Fibroblast of lung (primary cell): ENCODE measurements at regions not wholly inside any gene's neighbourhood (a gene's known extent, or its start where the extent isn't known, plus 50 kb on each side); places are given as distances from the start of the nearest gene placed in this dataset.

ENCODE experiments used
- EZH2 ChIP-seq: IDR thresholded peaks from 2 replicates; pipeline ENCODE4 v1.5.1; 2012; ENCODE audit warnings: low read length, control low read depth, mild to moderate bottlenecking; ENCODE audit errors: missing control alignments
- TF ChIP-seq, protein P1 (sequence below), 2 donors: IDR thresholded peaks in 1 of 2; conservative IDR thresholded peaks in 1 of 2; 1 replicate in 1 of 2; 2 replicates in 1 of 2; pipeline ENCODE4 v1.5.1; 2011 to 2012; ENCODE audit warnings: low read length in 2 of 2, control low read depth in 1 of 2, inconsistent platforms in 1 of 2, low read depth in 1 of 2, mild to moderate bottlenecking in 1 of 2

GRCh38 chr11:39037611-39038010, 2421.8 kb downstream of the LRRC4C start:
- TF ChIP-seq, protein P1, sequence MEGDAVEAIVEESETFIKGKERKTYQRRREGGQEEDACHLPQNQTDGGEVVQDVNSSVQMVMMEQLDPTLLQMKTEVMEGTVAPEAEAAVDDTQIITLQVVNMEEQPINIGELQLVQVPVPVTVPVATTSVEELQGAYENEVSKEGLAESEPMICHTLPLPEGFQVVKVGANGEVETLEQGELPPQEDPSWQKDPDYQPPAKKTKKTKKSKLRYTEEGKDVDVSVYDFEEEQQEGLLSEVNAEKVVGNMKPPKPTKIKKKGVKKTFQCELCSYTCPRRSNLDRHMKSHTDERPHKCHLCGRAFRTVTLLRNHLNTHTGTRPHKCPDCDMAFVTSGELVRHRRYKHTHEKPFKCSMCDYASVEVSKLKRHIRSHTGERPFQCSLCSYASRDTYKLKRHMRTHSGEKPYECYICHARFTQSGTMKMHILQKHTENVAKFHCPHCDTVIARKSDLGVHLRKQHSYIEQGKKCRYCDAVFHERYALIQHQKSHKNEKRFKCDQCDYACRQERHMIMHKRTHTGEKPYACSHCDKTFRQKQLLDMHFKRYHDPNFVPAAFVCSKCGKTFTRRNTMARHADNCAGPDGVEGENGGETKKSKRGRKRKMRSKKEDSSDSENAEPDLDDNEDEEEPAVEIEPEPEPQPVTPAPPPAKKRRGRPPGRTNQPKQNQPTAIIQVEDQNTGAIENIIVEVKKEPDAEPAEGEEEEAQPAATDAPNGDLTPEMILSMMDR (conservative IDR thresholded peaks at IDR 0.05 in 1 of 2, IDR thresholded peaks at IDR 0.05 in 1 of 2; ENCODE audit: low read depth in 1 of 2, low read length in 2 of 2): no peak
- TF ChIP-seq EZH2: no peak
